Cardiac muscle cell (in vitro differentiated cells and primary cell): ENCODE measurements at regions not wholly inside any gene's neighbourhood (a gene's known extent, or its start where the extent isn't known, plus 50 kb on each side); places are given as distances from the start of the nearest gene placed in this dataset.
"Not testable (repeated sequence)": the region's sequence is repeated elsewhere in the genome, so short reads cannot be mapped to it uniquely, and the experiment has no call there.

Experiments
- DNase-seq, 2 donors: peaks; one replicate each; pipeline versions ENCODE4 v3.0.0 to v3.0.0-alpha.2; 2010 to 2017; ENCODE audit warnings: low read depth in 1 of 2, low spot score in 1 of 2
- H3K27ac ChIP-seq: fragments of 200-600 bp; sonication (generic); 2 replicates; pipeline ENCODE4 v1.5.1; 2016
- H3K27me3 ChIP-seq: fragments of 200-600 bp; sonication (generic); 2 replicates; pipeline ENCODE4 v1.6.0; 2016; ENCODE audit warnings: control low read depth
- H3K36me3 ChIP-seq: fragments of 200-600 bp; sonication (generic); 2 replicates; pipeline ENCODE4 v1.5.1; 2016; ENCODE audit warnings: control low read depth
- H3K4me1 ChIP-seq: fragments of 200-600 bp; sonication (generic); 2 replicates; pipeline ENCODE4 v1.8.1; 2017; ENCODE audit warnings: low read depth, mild to moderate bottlenecking, mixed run types
- H3K4me3 ChIP-seq: fragments of 200-600 bp; sonication (generic); 2 replicates; pipeline ENCODE4 v1.5.1; 2016; ENCODE audit warnings: mild to moderate bottlenecking
- H3K9me3 ChIP-seq: fragments of 200-600 bp; sonication (generic); 2 replicates; pipeline ENCODE4 v1.5.1; 2017; ENCODE audit warnings: low read depth, mild to moderate bottlenecking, control low read depth
- TF ChIP-seq, protein P1 (sequence below): IDR thresholded peaks from 2 replicates; pipeline ENCODE4 v1.5.1; 2012; ENCODE audit warnings: low read depth, mild to moderate bottlenecking, low read length

DNA sequence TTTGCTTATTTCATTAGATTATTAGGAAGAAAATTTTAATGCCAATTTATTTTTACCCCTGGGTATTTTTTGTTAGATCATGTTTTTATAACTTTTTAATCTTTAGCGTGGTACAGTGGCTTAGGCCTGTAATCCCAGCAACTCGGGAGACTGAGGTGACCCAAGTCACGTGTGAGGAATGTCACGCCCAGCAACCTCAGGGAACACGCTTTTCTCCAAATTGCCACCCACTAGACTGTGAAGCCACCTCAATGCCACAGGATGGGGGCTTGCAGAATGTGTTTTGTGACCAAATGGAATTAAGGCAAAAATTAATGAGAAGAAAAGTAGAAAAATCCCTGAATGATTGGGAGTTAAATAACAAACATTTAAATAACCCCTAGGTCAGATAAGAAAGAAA is 141.8 kb downstream of the LAT start:
- no peak overlapping the region for H3K4me3 ChIP-seq
- no peak for DNase-seq
- peaks cover 5% of the 10 kb centered on the region for H3K27me3 ChIP-seq
- H3K36me3 ChIP-seq: no peaks in the 10 kb centered on the region
- H3K27ac ChIP-seq: no peak overlapping the region
- H3K9me3 ChIP-seq: no peaks in the 10 kb centered on the region
- TF ChIP-seq, protein P1, sequence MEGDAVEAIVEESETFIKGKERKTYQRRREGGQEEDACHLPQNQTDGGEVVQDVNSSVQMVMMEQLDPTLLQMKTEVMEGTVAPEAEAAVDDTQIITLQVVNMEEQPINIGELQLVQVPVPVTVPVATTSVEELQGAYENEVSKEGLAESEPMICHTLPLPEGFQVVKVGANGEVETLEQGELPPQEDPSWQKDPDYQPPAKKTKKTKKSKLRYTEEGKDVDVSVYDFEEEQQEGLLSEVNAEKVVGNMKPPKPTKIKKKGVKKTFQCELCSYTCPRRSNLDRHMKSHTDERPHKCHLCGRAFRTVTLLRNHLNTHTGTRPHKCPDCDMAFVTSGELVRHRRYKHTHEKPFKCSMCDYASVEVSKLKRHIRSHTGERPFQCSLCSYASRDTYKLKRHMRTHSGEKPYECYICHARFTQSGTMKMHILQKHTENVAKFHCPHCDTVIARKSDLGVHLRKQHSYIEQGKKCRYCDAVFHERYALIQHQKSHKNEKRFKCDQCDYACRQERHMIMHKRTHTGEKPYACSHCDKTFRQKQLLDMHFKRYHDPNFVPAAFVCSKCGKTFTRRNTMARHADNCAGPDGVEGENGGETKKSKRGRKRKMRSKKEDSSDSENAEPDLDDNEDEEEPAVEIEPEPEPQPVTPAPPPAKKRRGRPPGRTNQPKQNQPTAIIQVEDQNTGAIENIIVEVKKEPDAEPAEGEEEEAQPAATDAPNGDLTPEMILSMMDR: no peak
- H3K4me1 ChIP-seq: no peaks in the 10 kb centered on the region

DNA sequence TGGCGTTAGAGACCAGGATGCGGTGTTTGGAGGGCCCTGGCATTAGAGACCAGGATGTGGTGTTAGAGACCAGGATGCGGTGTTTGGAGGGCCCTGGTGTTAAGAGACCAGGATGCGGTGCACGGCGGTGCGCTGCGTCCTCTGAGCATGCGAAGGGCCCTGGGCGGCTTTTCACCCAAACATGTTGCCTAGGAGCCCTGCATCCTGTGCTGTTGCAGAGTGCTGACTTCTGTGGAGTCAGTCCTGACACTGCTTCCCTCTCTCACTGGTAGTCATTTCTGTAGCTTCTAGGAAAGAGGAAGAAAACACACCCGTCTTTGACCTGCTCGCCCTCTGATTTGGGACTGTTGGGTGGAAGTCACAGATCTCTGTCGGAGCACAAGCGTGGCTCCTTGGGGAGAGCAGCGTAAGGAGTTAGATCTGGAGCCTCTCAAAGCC is 141.2 kb downstream of the LAT start:
- Histone ChIP-seq H3K36me3 (no peaks in the 10 kb centered on the region), H3K27me3 (peaks cover 5% of the 10 kb centered on the region), H3K4me3 (no peak overlapping the region), H3K4me1 (no peaks in the 10 kb centered on the region), H3K9me3 (no peaks in the 10 kb centered on the region), H3K27ac (no peak overlapping the region)
- TF ChIP-seq, protein P1: no peak
- DNase-seq: no peak

DNA sequence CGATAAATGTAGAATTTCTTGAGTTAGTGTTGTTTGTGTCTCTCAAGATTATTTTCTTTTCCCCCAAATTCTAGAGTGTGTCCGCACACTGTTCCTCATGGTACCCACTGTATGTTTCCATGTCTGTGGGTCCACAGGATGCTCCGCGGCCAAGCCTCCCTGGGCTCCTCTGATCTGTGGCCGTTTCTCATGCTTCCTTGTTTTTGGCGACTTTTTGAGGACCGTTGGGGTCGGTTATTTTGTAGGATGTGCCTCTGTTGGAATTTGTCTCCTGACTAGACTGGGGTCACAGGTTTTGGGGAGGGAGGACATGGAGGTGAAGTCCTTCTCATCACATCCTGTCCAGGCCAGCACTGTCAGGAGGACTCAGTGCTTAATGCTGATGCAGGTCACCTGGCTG is 140.0 kb downstream of the LAT start:
- H3K36me3 ChIP-seq: no peaks in the 10 kb centered on the region
- peaks cover 5% of the 10 kb centered on the region for H3K27me3 ChIP-seq
- no peaks in the 10 kb centered on the region for H3K4me1 ChIP-seq
- TF ChIP-seq, protein P1: no peak
- H3K4me3 ChIP-seq: no peak overlapping the region
- H3K27ac ChIP-seq: no peak overlapping the region
- DNase-seq: no peak
- no peaks in the 10 kb centered on the region for H3K9me3 ChIP-seq

DNA sequence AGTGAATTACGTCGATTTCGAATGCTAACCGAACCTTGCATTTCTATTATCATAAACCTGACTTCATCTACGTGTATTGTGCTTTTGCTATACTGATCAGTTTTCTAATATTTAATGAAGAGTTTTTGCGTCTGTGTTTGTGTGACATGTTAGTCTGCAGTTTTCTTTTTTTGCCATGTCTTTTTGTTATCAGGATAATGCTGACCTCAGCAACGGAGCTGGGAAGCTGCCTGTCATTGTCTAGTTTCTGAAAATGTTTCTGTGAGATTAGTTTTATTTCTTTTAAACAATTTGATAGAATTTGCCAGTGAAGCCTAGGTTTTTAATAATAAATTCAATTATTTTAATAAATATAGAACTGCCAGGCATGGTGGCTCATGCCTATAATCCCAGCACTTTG is 139.3 kb downstream of the LAT start:
- not testable (repeated sequence) for H3K9me3 ChIP-seq, DNase-seq, H3K4me1 ChIP-seq, H3K36me3 ChIP-seq, H3K27ac ChIP-seq, H3K4me3 ChIP-seq, H3K27me3 ChIP-seq

DNA sequence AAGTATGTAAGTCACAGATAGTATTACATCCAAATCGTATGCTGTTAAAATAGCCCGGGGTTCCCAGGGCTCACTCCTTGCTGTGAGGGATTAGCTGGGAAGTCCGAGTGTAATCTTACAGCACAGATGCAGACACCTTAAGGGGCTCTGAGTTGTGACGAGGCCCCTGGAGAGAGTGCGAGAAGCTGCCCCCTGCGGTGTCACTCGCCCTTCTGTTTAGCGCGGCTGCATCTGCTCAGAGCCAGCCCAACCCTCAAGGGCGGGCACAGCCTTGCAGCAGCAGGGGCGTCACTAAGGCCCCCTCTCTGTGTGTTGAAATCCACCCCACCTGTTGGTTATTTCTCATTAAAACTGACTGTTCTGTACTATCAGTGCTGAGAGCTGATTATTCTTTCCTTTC is 135.8 kb downstream of the LAT start:
- not testable (repeated sequence) for H3K4me3 ChIP-seq, H3K9me3 ChIP-seq, H3K4me1 ChIP-seq, DNase-seq, H3K36me3 ChIP-seq, H3K27me3 ChIP-seq, H3K27ac ChIP-seq

DNA sequence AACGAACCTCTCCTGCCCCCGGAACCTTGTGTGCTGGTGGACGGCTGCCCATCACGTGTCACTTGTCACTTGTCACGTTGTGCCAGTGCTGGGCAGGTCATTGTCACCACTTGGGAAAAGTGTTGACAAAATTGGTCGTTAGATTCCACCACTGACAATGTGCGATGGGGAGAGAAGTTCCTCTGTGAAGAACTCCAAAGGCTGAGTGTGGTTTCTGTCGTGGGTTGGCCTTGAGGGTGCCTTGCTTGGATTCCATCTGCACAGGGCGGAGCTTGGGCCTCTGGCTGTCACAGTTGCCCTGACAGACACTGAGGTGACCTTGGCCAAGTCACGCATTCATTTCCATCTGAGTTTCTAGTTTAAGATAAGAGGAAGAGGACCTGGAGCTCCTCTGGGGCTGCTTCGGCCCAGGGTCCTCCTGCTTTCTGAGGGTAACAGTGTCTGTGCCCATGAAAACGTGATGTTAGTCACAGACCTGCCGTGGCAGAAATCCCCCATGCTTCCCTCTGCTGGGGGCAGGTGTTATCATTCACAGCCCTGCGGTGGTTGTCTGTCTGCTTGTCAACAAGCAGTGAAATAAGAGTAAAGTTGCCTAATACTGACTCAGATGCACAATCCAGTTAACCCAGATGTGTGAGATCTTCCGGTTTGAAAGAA is 133.6 kb downstream of the LAT start:
- peak in 1 of 2 donors; percentile 48 for DNase-seq
- not testable (repeated sequence) for H3K27me3 ChIP-seq, H3K9me3 ChIP-seq, H3K4me1 ChIP-seq, H3K27ac ChIP-seq, H3K36me3 ChIP-seq, H3K4me3 ChIP-seq

DNA sequence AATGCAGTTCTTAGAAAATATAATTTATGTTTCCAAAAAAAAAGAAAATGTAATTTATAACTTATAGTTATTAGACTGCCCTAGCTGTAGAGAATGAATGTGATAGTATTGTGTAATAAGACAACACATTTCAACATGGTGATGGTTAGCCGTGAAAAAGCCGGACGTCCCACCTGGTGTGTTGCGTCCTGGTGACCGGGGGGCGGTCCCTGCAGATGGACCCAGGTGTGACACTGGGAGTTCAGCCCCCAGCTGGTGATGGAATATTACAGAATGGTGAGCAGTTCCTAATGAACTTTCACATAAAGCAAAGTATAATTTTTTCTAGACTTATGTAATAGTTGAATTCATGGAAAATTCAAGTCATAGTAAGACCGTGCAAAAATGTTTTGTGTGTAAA is 132.8 kb downstream of the LAT start:
- H3K27ac ChIP-seq: no peak overlapping the region
- DNase-seq: no peak
- H3K4me1 ChIP-seq: no peaks in the 10 kb centered on the region
- no peak overlapping the region for H3K4me3 ChIP-seq
- TF ChIP-seq, protein P1: no peak
- no peaks in the 10 kb centered on the region for H3K9me3 ChIP-seq
- no peaks in the 10 kb centered on the region for H3K27me3 ChIP-seq
- H3K36me3 ChIP-seq: no peaks in the 10 kb centered on the region
